Bronchial epithelial cell (primary cell): ENCODE measurements at regions not wholly inside any gene's neighbourhood (a gene's known extent, or its start where the extent isn't known, plus 50 kb on each side); places are given as distances from the start of the nearest gene placed in this dataset.
"Not testable (repeated sequence)": the region's sequence is repeated elsewhere in the genome, so short reads cannot be mapped to it uniquely, and the experiment has no call there.

Source experiments
- DNase-seq: peaks from one replicate; pipeline ENCODE4 v3.0.0-alpha.2; 2010; ENCODE audit warnings: low read depth
- FAIRE-seq: peaks from 2 replicates; lab custom pipeline; 2011; peaks lifted over from hg19 to GRCh38; lab: Jason Lieb, UNC
- H3K27me3 ChIP-seq: 2 replicates; pipeline ENCODE4 v1.5.1; 2011; ENCODE audit warnings: low read length; ENCODE audit not compliant: control insufficient read depth, insufficient read depth
- H3K36me3 ChIP-seq: 2 replicates; pipeline ENCODE4 v1.5.1; 2011; ENCODE audit warnings: low read length; ENCODE audit not compliant: control insufficient read depth, insufficient read depth
- H3K4me3 ChIP-seq: 2 replicates; pipeline ENCODE4 v1.5.1; 2011; ENCODE audit warnings: mild to moderate bottlenecking, low read depth, low read length, control low read depth
- TF ChIP-seq, protein P1 (sequence below): IDR thresholded peaks from 2 replicates; pipeline ENCODE4 v1.5.1; 2011; ENCODE audit warnings: mild to moderate bottlenecking, moderate library complexity, low read length, control low read depth, inconsistent platforms; ENCODE audit not compliant: insufficient read depth, severe bottlenecking

DNA sequence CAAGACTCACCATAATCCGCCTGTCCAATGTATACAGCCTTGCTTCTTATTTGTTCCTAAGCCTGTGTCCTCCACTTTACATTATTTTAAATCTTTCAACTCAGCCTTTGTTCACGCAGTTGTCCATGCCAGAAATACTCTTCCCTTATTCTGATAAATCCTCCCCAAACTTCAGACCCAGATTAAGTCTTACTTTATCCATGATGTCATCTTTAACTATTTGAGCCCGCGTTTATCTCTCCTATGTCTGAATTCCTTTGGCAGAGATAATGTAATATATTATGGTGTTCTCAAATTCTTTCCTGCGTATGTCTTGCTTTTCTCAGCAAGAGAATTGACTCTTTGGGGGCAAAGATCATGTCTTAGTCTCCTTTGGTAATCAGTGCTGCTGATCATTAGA, 129.6 kb downstream of the LUZP4 start:
- TF ChIP-seq, protein P1, sequence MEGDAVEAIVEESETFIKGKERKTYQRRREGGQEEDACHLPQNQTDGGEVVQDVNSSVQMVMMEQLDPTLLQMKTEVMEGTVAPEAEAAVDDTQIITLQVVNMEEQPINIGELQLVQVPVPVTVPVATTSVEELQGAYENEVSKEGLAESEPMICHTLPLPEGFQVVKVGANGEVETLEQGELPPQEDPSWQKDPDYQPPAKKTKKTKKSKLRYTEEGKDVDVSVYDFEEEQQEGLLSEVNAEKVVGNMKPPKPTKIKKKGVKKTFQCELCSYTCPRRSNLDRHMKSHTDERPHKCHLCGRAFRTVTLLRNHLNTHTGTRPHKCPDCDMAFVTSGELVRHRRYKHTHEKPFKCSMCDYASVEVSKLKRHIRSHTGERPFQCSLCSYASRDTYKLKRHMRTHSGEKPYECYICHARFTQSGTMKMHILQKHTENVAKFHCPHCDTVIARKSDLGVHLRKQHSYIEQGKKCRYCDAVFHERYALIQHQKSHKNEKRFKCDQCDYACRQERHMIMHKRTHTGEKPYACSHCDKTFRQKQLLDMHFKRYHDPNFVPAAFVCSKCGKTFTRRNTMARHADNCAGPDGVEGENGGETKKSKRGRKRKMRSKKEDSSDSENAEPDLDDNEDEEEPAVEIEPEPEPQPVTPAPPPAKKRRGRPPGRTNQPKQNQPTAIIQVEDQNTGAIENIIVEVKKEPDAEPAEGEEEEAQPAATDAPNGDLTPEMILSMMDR, result no peak
- Histone ChIP-seq H3K36me3 (no peaks in the 10 kb centered on the region), H3K27me3 (no peaks in the 10 kb centered on the region), H3K4me3 (no peak overlapping the region)
- DNase-seq (no peak), FAIRE-seq (no peak)

DNA sequence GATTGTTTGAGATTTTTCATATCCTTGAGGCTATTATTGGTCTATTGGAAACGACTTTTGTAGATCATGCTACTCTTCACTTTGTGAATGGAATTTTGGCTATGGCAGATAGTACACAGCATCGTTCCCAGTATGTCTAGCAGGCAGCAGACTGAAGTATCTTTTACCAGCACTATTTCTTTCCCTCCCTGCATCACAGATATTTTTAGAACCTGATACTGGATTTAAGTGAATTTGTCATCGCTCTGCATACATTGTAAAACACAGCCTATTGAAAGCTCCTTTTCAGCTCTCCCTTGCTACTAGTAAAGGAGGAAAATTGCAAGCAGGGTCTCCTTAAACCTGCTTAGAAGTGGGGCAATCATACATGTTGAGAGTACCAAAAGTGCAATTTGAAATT, 133.6 kb downstream of the LUZP4 start:
- H3K4me3 ChIP-seq, result no peak overlapping the region
- TF ChIP-seq, protein P1, result no peak
- DNase-seq, result no peak
- no peaks in the 10 kb centered on the region for H3K36me3 ChIP-seq
- no peaks in the 10 kb centered on the region for H3K27me3 ChIP-seq
- FAIRE-seq, result no peak

DNA sequence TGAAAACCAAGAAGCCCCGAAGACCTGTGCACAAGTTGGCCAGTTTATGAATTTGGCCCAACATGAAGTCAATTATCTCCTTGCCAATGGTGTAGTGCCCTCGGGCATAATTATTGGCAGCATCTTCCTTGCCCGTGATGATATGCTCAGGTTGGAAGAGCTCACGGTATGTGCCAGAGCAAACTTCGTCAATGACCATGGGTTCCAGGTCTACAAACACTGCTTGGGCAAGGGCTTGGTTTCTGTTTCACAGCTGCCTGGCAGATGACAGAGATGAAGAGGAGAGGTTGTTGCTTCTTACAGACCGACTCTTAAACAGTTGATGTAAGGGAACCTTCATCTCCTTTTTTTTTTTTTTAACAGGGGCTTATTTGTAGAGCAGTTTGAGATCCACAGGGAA, 135.6 kb upstream of the PLS3 start:
- Histone ChIP-seq H3K4me3 (no peak overlapping the region), H3K36me3 (no peaks in the 10 kb centered on the region), H3K27me3 (no peaks in the 10 kb centered on the region)
- TF ChIP-seq, protein P1, result no peak
- DNase-seq, result no peak
- FAIRE-seq, result no peak

DNA sequence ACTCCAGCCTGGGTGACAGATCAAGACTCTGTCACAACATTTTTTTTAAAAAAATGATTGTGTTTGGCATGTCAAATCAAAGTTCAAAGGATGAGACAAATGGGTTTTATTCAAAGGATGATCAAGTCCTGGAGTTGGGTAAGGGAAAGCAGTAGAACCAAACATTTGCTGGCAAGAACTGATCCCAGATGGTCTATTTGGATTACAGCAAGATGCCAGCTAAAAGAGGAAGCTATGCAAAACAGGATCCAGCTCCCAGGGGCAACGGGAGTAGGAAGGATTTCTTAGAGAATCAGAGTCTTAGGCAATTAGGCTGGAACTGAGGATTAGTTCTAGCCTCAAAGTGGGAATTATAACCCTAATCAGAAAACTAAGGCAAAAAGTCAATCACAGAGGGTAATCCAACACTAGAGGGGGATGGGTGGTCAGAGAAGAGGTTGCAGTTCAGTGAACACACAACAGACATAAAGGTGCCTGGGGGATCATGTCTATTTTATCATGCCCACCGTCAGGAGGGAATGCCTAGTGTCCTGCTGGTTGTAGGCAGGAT, 133.0 kb upstream of the PLS3 start:
- FAIRE-seq (no peak), DNase-seq (no peak)
- Histone ChIP-seq H3K27me3 (no peaks in the 10 kb centered on the region), H3K36me3 (no peaks in the 10 kb centered on the region), H3K4me3 (no peak overlapping the region)
- TF ChIP-seq, protein P1, result no peak

DNA sequence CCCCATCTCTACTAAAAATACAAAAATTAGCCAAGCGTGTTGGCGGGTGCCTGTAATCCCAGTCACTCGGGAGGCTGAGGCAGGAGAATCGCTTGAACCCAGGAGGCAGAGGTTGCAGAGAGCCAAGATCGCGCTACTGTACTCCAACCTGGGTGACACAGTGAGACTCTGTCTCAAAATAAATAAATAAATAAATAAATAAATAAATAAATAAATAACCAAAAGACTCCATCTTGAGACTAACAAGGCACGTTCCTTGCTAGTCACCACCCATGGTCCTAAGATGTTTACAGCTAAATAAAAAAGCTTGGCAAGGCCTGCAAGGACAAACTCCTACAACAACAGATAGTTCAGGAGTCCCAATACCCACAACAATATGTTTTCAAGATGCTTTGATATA, 126.1 kb upstream of the PLS3 start:
- not testable (repeated sequence) for H3K27me3 ChIP-seq, H3K36me3 ChIP-seq, FAIRE-seq, H3K4me3 ChIP-seq, DNase-seq

DNA sequence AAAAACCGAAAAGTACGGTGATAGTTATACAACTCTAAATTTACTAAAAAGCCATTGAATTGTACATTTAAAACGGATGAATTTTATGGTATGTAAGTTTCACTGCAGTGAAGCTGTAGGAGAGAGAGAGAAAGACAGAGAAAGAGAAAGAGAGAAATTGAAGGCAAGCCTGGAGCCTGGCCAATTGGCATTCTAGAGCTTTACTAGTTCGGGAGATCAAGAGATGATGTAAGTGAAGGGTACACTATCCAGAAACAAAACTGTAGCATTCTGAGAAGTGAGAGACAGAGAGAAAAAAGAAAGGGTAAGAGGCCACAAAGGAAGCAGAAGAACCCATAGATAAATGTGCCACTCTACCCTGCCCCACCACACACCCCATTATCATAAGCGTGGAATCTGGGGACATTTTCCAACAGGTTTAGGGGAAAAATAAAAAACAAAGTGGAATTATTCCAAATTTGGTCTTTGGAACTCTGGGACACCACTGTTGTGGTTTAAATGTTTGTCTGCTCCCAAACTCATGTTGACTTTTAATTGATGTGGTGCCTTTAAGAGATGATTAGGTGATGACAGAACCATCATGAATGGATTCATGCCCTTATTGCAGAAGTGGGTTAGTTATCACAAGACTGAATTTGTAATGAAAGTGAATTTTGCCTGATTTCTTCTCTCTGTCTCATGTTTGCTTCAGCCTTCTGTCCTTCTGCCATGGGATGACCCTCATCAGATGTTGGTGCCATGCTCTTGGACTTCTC, 123.0 kb upstream of the PLS3 start:
- no peaks in the 10 kb centered on the region for H3K27me3 ChIP-seq
- no peak overlapping the region for H3K4me3 ChIP-seq
- no peaks in the 10 kb centered on the region for H3K36me3 ChIP-seq
- DNase-seq (no peak), FAIRE-seq (no peak)
- TF ChIP-seq, protein P1, result no peak
